HepG2 (cell line): ENCODE measurements at regions not wholly inside any gene's neighbourhood (a gene's known extent, or its start where the extent isn't known, plus 50 kb on each side); places are given as distances from the start of the nearest gene placed in this dataset.

ENCODE experiments used
- GPN1 ChIP-seq: sonication (generic); formaldehyde crosslinking; IDR thresholded peaks from 2 replicates; pipeline ENCODE4 v1.5.1; 2020; ENCODE audit warnings: missing genetic modification reagents, borderline replicate concordance
- HNF4G ChIP-seq, 2 experiments: sonication (generic) in 1 of 2; formaldehyde crosslinking in 1 of 2; IDR thresholded peaks; 2 replicates each; pipeline versions ENCODE4 v1.4.0 to v1.6.1; 2011 to 2020; ENCODE audit warnings: borderline replicate concordance in 2 of 2, low read depth in 2 of 2, mild to moderate bottlenecking in 2 of 2, low read length in 1 of 2, missing genetic modification reagents in 1 of 2, moderate library complexity in 1 of 2
- MIER2 ChIP-seq: IDR thresholded peaks from 2 replicates; pipeline ENCODE4 v1.6.1; 2016; ENCODE audit warnings: missing biosample characterization, missing genetic modification reagents
- NFE2 ChIP-seq: sonication (generic); formaldehyde crosslinking; IDR thresholded peaks from 2 replicates; pipeline ENCODE4 v1.4.0; 2020; ENCODE audit warnings: missing genetic modification reagents
- REPIN1 ChIP-seq: sonication (generic); formaldehyde crosslinking; IDR thresholded peaks from 2 replicates; pipeline ENCODE4 v1.8.0; 2022; ENCODE audit warnings: missing genetic modification reagents, low read depth, mild to moderate bottlenecking, borderline replicate concordance
- RFX3 ChIP-seq: IDR thresholded peaks from 2 replicates; pipeline ENCODE4 v1.6.1; 2016; ENCODE audit warnings: missing biosample characterization, missing genetic modification reagents
- ZFP1 ChIP-seq: IDR thresholded peaks from 2 replicates; pipeline ENCODE4 v1.6.1; 2016
- TF ChIP-seq, protein P1 (sequence below): sonication (generic); formaldehyde crosslinking; IDR thresholded peaks from 2 replicates; pipeline ENCODE4 v1.4.0; 2020; ENCODE audit warnings: missing genetic modification reagents
- TF ChIP-seq, protein P2 (sequence below): sonication (generic); formaldehyde crosslinking; IDR thresholded peaks from one replicate; pipeline ENCODE4 v1.5.1; 2020; ENCODE audit warnings: mild to moderate bottlenecking, missing genetic modification reagents; ENCODE audit errors: not compliant biosample characterization
- TF ChIP-seq, protein P3 (sequence below), 2 experiments: sonication (generic) in 1 of 2; formaldehyde crosslinking in 1 of 2; IDR thresholded peaks; 2 replicates each; pipeline versions ENCODE4 v1.5.1 to v1.6.1; 2011 to 2020; ENCODE audit warnings: borderline replicate concordance in 1 of 2, low read depth in 1 of 2, low read length in 1 of 2, mild to moderate bottlenecking in 1 of 2, missing genetic modification reagents in 1 of 2, moderate library complexity in 1 of 2
- TF ChIP-seq, protein P4 (sequence below): sonication (generic); formaldehyde crosslinking; IDR thresholded peaks from 2 replicates; pipeline ENCODE4 v1.4.0; 2020; ENCODE audit warnings: missing genetic modification reagents, borderline replicate concordance

DNA sequence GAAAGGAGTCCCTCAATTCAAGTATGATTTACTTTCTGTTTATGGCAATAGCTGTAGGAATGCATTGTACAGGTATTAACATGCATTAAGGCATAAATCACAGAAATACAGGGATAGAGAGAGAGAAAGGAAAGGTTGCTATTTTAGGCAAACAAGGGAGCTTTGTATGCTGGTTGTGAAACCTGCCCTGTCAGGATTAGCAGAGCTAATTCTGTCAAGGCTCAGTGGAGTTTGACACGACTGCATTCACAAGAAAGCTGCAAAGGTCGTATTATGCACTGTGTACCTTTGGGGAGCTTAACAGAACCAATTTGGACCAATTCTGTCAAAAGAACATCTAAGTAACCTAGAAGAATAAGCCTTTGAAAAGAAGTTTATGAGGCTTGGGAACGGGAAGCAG lies 239.3 kb downstream of the GRIA2 start (continued):
- TF ChIP-seq, protein P1, sequence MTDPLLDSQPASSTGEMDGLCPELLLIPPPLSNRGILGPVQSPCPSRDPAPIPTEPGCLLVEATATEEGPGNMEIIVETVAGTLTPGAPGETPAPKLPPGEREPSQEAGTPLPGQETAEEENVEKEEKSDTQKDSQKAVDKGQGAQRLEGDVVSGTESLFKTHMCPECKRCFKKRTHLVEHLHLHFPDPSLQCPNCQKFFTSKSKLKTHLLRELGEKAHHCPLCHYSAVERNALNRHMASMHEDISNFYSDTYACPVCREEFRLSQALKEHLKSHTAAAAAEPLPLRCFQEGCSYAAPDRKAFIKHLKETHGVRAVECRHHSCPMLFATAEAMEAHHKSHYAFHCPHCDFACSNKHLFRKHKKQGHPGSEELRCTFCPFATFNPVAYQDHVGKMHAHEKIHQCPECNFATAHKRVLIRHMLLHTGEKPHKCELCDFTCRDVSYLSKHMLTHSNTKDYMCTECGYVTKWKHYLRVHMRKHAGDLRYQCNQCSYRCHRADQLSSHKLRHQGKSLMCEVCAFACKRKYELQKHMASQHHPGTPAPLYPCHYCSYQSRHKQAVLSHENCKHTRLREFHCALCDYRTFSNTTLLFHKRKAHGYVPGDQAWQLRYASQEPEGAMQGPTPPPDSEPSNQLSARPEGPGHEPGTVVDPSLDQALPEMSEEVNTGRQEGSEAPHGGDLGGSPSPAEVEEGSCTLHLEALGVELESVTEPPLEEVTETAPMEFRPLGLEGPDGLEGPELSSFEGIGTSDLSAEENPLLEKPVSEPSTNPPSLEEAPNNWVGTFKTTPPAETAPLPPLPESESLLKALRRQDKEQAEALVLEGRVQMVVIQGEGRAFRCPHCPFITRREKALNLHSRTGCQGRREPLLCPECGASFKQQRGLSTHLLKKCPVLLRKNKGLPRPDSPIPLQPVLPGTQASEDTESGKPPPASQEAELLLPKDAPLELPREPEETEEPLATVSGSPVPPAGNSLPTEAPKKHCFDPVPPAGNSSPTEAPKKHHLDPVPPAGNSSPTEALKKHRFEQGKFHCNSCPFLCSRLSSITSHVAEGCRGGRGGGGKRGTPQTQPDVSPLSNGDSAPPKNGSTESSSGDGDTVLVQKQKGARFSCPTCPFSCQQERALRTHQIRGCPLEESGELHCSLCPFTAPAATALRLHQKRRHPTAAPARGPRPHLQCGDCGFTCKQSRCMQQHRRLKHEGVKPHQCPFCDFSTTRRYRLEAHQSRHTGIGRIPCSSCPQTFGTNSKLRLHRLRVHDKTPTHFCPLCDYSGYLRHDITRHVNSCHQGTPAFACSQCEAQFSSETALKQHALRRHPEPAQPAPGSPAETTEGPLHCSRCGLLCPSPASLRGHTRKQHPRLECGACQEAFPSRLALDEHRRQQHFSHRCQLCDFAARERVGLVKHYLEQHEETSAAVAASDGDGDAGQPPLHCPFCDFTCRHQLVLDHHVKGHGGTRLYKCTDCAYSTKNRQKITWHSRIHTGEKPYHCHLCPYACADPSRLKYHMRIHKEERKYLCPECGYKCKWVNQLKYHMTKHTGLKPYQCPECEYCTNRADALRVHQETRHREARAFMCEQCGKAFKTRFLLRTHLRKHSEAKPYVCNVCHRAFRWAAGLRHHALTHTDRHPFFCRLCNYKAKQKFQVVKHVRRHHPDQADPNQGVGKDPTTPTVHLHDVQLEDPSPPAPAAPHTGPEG (CRISPR knock-in tag): no peak
- TF ChIP-seq, protein P2, sequence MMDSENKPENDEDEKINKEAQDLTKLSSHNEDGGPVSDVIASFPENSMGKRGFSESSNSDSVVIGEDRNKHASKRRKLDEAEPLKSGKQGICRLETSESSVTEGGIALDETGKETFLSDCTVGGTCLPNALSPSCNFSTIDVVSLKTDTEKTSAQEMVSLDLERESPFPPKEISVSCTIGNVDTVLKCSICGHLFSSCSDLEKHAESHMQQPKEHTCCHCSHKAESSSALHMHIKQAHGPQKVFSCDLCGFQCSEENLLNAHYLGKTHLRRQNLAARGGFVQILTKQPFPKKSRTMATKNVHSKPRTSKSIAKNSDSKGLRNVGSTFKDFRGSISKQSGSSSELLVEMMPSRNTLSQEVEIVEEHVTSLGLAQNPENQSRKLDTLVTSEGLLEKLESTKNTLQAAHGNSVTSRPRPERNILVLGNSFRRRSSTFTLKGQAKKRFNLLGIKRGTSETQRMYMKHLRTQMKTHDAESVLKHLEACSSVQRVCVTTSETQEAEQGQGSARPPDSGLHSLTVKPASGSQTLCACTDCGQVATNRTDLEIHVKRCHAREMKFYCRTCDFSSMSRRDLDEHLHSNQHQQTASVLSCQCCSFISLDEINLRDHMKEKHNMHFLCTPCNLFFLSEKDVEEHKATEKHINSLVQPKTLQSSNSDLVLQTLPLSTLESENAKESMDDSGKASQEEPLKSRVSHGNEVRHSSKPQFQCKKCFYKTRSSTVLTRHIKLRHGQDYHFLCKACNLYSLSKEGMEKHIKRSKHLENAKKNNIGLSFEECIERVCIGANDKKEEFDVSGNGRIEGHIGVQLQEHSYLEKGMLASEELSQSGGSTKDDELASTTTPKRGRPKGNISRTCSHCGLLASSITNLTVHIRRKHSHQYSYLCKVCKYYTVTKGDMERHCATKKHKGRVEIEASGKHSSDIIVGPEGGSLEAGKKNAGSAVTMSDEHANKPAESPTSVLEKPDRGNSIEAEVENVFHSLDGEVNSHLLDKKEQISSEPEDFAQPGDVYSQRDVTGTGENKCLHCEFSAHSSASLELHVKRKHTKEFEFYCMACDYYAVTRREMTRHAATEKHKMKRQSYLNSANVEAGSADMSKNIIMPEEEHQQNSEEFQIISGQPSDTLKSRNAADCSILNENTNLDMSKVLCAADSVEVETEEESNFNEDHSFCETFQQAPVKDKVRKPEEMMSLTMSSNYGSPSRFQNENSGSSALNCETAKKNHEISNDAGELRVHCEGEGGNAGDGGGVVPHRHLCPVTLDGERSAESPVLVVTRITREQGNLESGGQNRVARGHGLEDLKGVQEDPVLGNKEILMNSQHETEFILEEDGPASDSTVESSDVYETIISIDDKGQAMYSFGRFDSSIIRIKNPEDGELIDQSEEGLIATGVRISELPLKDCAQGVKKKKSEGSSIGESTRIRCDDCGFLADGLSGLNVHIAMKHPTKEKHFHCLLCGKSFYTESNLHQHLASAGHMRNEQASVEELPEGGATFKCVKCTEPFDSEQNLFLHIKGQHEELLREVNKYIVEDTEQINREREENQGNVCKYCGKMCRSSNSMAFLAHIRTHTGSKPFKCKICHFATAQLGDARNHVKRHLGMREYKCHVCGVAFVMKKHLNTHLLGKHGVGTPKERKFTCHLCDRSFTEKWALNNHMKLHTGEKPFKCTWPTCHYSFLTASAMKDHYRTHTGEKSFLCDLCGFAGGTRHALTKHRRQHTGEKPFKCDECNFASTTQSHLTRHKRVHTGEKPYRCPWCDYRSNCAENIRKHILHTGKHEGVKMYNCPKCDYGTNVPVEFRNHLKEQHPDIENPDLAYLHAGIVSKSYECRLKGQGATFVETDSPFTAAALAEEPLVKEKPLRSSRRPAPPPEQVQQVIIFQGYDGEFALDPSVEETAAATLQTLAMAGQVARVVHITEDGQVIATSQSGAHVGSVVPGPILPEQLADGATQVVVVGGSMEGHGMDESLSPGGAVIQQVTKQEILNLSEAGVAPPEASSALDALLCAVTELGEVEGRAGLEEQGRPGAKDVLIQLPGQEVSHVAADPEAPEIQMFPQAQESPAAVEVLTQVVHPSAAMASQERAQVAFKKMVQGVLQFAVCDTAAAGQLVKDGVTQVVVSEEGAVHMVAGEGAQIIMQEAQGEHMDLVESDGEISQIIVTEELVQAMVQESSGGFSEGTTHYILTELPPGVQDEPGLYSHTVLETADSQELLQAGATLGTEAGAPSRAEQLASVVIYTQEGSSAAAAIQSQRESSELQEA (CRISPR knock-in tag): no peak
- TF ChIP-seq GPN1 (no peak), REPIN1 (0 out of 2 replicates have a peak, but pooled peaks have one; percentile 23), ZFP1 (CRISPR knock-in tag) (no peak), MIER2 (CRISPR knock-in tag) (peak; percentile 15; the same call in 1 of the 2 replicates), HNF4G (IDR thresholded peaks at IDR 0.05; ENCODE audit: borderline replicate concordance, low read depth, low read length) (peak; percentile 80), HNF4G (CRISPR knock-in tag; IDR thresholded peaks at IDR 0.05; ENCODE audit: borderline replicate concordance, low read depth) (no peak), RFX3 (CRISPR knock-in tag) (no peak), NFE2 (CRISPR knock-in tag) (no peak)
- TF ChIP-seq, protein P3, sequence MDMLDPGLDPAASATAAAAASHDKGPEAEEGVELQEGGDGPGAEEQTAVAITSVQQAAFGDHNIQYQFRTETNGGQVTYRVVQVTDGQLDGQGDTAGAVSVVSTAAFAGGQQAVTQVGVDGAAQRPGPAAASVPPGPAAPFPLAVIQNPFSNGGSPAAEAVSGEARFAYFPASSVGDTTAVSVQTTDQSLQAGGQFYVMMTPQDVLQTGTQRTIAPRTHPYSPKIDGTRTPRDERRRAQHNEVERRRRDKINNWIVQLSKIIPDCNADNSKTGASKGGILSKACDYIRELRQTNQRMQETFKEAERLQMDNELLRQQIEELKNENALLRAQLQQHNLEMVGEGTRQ (IDR thresholded peaks at IDR 0.05; ENCODE audit: low read depth, low read length): no peak
- TF ChIP-seq, protein P3 (CRISPR knock-in tag; IDR thresholded peaks at IDR 0.05; ENCODE audit: borderline replicate concordance): no peak
- TF ChIP-seq, protein P4, sequence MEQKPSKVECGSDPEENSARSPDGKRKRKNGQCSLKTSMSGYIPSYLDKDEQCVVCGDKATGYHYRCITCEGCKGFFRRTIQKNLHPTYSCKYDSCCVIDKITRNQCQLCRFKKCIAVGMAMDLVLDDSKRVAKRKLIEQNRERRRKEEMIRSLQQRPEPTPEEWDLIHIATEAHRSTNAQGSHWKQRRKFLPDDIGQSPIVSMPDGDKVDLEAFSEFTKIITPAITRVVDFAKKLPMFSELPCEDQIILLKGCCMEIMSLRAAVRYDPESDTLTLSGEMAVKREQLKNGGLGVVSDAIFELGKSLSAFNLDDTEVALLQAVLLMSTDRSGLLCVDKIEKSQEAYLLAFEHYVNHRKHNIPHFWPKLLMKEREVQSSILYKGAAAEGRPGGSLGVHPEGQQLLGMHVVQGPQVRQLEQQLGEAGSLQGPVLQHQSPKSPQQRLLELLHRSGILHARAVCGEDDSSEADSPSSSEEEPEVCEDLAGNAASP (CRISPR knock-in tag): no peak
